ENCODE measurements at regions not wholly inside any gene's neighbourhood (a gene's known extent, or its start where the extent isn't known, plus 50 kb on each side); places are given as distances from the start of the nearest gene placed in this dataset.

GRCh38 chr16:35911899-35912298, 2452.5 kb downstream of the TP53TG3F start:
- TF ChIP-seq CTCF (optimal IDR thresholded peaks at IDR 0.05 in 1 of 3, IDR thresholded peaks at IDR 0.05 in 1 of 3, conservative IDR thresholded peaks at IDR 0.05 in 1 of 3; ENCODE audit: extremely low read depth in 1 of 3, insufficient read depth in 2 of 3, low read length in 3 of 3) (peak in 1 of 3 experiments; percentile 14), EZH2 (IDR thresholded peaks at IDR 0.05; ENCODE audit: low read length) (no peak)

Measured in keratinocyte (primary cell).